Brain microvascular endothelial cell (primary cell): ENCODE measurements at regions not wholly inside any gene's neighbourhood (a gene's known extent, or its start where the extent isn't known, plus 50 kb on each side); places are given as distances from the start of the nearest gene placed in this dataset.
"Not testable (repeated sequence)": the region's sequence is repeated elsewhere in the genome, so short reads cannot be mapped to it uniquely, and the experiment has no call there.

ENCODE experiments used
- DNase-seq: peaks from one replicate; pipeline ENCODE4 v3.0.0-alpha.2; 2020
- H3K27ac ChIP-seq: fragments of 250-450 bp; sonication (Bioruptor Pico); 2 replicates; pipeline ENCODE4 v1.5.1; 2020; ENCODE audit warnings: mild to moderate bottlenecking, moderate library complexity
- H3K27me3 ChIP-seq: fragments of 250-450 bp; sonication (Bioruptor Pico); replicated peaks from 2 replicates; pipeline ENCODE4 v1.5.1; 2020; ENCODE audit warnings: mild to moderate bottlenecking
- H3K36me3 ChIP-seq: fragments of 250-450 bp; sonication (Bioruptor Pico); replicated peaks from 2 replicates; pipeline ENCODE4 v1.5.1; 2020; ENCODE audit warnings: mild to moderate bottlenecking
- H3K4me3 ChIP-seq: 2 replicates; pipeline ENCODE4 v1.5.1; 2011; ENCODE audit warnings: low read depth, mild to moderate bottlenecking, control low read depth, low read length, moderate library complexity
- in situ Hi-C: cut with HindIII; loops from 2 replicates; pipeline ENCODE4 v1.10.0; 2017; ENCODE audit warnings: low sequenced_read_pairs, low pct_ligation_motif_present
- TF ChIP-seq, protein P1 (sequence below): IDR thresholded peaks from 2 replicates; pipeline ENCODE4 v1.5.1; 2011; ENCODE audit warnings: low read depth, mild to moderate bottlenecking, moderate library complexity, low read length, control low read depth, inconsistent platforms; ENCODE audit errors: missing control alignments

- Histone ChIP-seq H3K27ac (no peak overlapping the region), H3K27me3 (no peaks in the 10 kb centered on the region), H3K36me3 (no peaks in the 10 kb centered on the region), H3K4me3 (no peak overlapping the region)
- in situ Hi-C loops = no loop called here
- no peak for DNase-seq
- TF ChIP-seq, protein P1, sequence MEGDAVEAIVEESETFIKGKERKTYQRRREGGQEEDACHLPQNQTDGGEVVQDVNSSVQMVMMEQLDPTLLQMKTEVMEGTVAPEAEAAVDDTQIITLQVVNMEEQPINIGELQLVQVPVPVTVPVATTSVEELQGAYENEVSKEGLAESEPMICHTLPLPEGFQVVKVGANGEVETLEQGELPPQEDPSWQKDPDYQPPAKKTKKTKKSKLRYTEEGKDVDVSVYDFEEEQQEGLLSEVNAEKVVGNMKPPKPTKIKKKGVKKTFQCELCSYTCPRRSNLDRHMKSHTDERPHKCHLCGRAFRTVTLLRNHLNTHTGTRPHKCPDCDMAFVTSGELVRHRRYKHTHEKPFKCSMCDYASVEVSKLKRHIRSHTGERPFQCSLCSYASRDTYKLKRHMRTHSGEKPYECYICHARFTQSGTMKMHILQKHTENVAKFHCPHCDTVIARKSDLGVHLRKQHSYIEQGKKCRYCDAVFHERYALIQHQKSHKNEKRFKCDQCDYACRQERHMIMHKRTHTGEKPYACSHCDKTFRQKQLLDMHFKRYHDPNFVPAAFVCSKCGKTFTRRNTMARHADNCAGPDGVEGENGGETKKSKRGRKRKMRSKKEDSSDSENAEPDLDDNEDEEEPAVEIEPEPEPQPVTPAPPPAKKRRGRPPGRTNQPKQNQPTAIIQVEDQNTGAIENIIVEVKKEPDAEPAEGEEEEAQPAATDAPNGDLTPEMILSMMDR = no peak
These were observed 1380.6 kb upstream of the RAG2 start for GRCh38 chr11:37978647-37979046.

DNA sequence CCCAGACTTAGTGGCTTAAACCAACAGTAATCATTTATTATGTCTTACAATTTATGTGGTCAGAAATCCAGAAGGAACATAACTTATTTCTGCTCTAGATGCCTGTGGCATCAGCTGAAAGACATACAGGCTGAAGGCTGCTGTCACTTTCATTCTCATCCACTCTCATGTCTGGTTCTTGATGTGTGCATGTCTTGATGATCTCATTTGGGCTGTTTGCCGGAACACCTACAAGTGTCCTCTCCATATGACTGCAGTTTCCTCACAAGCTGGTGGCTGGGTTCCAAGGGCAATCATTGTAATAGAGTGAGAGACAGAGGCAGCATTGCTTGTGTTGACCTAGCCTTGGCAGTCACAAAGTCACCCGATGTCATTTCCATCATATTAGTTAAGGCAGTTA lies 1375.9 kb upstream of the RAG2 start:
- Histone ChIP-seq H3K27ac (no peak overlapping the region), H3K36me3 (no peaks in the 10 kb centered on the region), H3K4me3 (no peak overlapping the region), H3K27me3 (no peaks in the 10 kb centered on the region)
- TF ChIP-seq, protein P1 = no peak
- in situ Hi-C loops = no loop called here
- DNase-seq = peak; percentile 46

- in situ Hi-C loops = no loop called here
- no peak for DNase-seq
- TF ChIP-seq, protein P1 = no peak
- Histone ChIP-seq H3K27ac (peak overlapping the region; percentile 42), H3K27me3 (no peaks in the 10 kb centered on the region), H3K4me3 (no peak overlapping the region), H3K36me3 (no peaks in the 10 kb centered on the region)
These were observed 1374.7 kb upstream of the RAG2 start for GRCh38 chr11:37972691-37973090.

DNA sequence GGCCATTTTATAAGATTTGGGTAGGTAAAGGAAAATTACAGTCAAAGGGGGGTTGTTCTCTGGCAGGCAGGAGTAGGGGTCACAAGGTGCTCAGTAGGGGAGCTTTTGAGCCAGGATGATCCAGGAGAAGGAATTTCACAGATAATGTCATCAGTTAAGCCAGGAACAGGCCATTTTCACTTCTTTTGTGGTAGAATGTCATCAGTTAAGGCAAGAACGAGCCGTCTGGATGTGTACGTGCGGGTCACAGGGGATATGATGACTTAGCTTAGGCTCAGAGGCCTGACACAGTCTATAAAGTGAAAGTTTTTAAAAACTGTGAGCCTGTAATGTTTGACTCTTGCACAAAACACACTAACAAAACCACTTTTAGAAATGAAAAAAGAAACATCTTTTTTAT lies 1371.3 kb upstream of the RAG2 start:
- H3K36me3 ChIP-seq, H3K27me3 ChIP-seq, H3K27ac ChIP-seq, in situ Hi-C loops, DNase-seq, H3K4me3 ChIP-seq: not testable (repeated sequence)

GRCh38 chr11:37968148-37968547 lies 1370.1 kb upstream of the RAG2 start:
- no peak for DNase-seq
- no peak overlapping the region for H3K4me3 ChIP-seq
- in situ Hi-C loops = no loop called here
- H3K27me3 ChIP-seq = no peaks in the 10 kb centered on the region
- no peaks in the 10 kb centered on the region for H3K36me3 ChIP-seq
- no peak overlapping the region for H3K27ac ChIP-seq
- TF ChIP-seq, protein P1 = no peak

- H3K36me3 ChIP-seq = no peaks in the 10 kb centered on the region
- TF ChIP-seq, protein P1 = no peak
- no peaks in the 10 kb centered on the region for H3K27me3 ChIP-seq
- no peak for DNase-seq
- in situ Hi-C loops = no loop called here
- no peak overlapping the region for H3K27ac ChIP-seq
- H3K4me3 ChIP-seq = no peak overlapping the region
These were observed 1369.6 kb upstream of the RAG2 start for GRCh38 chr11:37967635-37968034.
